Pancreas (tissue), 10 donors: ENCODE measurements at regions not wholly inside any gene's neighbourhood (a gene's known extent, or its start where the extent isn't known, plus 50 kb on each side); places are given as distances from the start of the nearest gene placed in this dataset.

Experiments
- ATAC-seq, 4 donors: fragments of 200-7000 bp; cut with Tn5 transposase; one replicate each; pipeline versions ENCODE4 v1.8.0 to v1.9.1; 2020; ENCODE audit warnings: mild to moderate bottlenecking in 4 of 4, moderate library complexity in 4 of 4
- DNase-seq, 6 donors: peaks; one replicate each; pipeline ENCODE4 v3.0.0-alpha.2; 2020
- FAIRE-seq: peaks from 2 replicates; lab custom pipeline; 2012; peaks lifted over from hg19 to GRCh38; lab: Jason Lieb, UNC
- H3K27ac ChIP-seq, 4 donors: fragments of 200-600 bp; sonication (generic); 1 replicate in 3 of 4; 2 replicates in 1 of 4; pipeline versions ENCODE4 v1.5.0 to v1.8.0; 2020
- H3K27me3 ChIP-seq, 4 donors: fragments of 200-600 bp; one replicate each; pipeline ENCODE4 v1.8.0; 2021
- H3K36me3 ChIP-seq, 3 donors: fragments of 200-600 bp; sonication (generic) in 1 of 3; one replicate each; pipeline versions ENCODE4 v1.5.0 to v1.8.0; 2020 to 2021
- H3K4me1 ChIP-seq, 3 donors: fragments of 200-600 bp; one replicate each; pipeline ENCODE4 v1.8.0; 2021
- H3K4me3 ChIP-seq, 4 donors: fragments of 200-600 bp; sonication (generic) in 2 of 4; one replicate each; pipeline versions ENCODE4 v1.5.0 to v1.8.0; 2020 to 2021
- H3K9me3 ChIP-seq, 4 donors: fragments of 200-600 bp; one replicate each; pipeline ENCODE4 v1.8.0; 2021
- CTCF ChIP-seq, 4 donors: fragments of 200-600 bp; sonication (generic) in 3 of 4; IDR thresholded peaks; one replicate each; pipeline versions ENCODE4 v1.5.0 to v1.8.0; 2021; ENCODE audit warnings: antibody characterized with exemption in 4 of 4
- WGBS, 2 donors: extraction: QIAGEN DNeasy Blood & Tissue Kit; methylation state at CpG; one replicate each; pipeline ENCODE4 v1.1.7; 2013; 5-methylcytosine and 5-hydroxymethylcytosine counted together
- intact Hi-C, 3 donors: fragments of 100-400 bp; cut with DNase I; formaldehyde crosslinking; loops; one replicate each; pipeline versions ENCODE4 v1.11.1 to v1.14.2; 2022
- donor health status: healthy with polysubstance abuse.
- donor health status: DM: no; HTN: no; CAD: no; lungs with moderate emphysema.
- donor health status: DM: no; HTN: no; CAD: no.
- donor health status: control.
- donor health status: control.
- donor health status: Bipolar disorder and iron deficiency.
- donor health status: DM: yes; HTN: yes; CAD: no.
- donor health status: DM: no; HTN: no; CAD: no.
- donor health status: DM: no; HTN: no; CAD: no.
- donor health status: DM: yes; HTN: yes; CAD: no.

- TF ChIP-seq CTCF (IDR thresholded peaks at IDR 0.05) = no peak
- no peaks in the 10 kb centered on the region for H3K27me3 ChIP-seq
- intact Hi-C loops = no loop called here
- FAIRE-seq (no peak), DNase-seq (no peak), ATAC-seq (no peak)
- H3K9me3 ChIP-seq = no peaks in the 10 kb centered on the region
- H3K27ac ChIP-seq = no peak overlapping the region
- no peaks in the 10 kb centered on the region for H3K36me3 ChIP-seq
- H3K4me3 ChIP-seq = no peak overlapping the region
- 52 to 63% methylated on average over 3 of the region's 3 CpGs for WGBS, 2 donors
- no peaks in the 10 kb centered on the region for H3K4me1 ChIP-seq
Observed at GRCh38 chr2:222108497-222108896, 190.3 kb downstream of the PAX3 start.

- no peaks in the 10 kb centered on the region for H3K9me3 ChIP-seq
- H3K4me3 ChIP-seq = no peak overlapping the region
- no peaks in the 10 kb centered on the region for H3K36me3 ChIP-seq
- intact Hi-C loops = no loop called here
- ATAC-seq (no peak), FAIRE-seq (no peak), DNase-seq (no peak)
- TF ChIP-seq CTCF (IDR thresholded peaks at IDR 0.05) = no peak
- no peak overlapping the region for H3K27ac ChIP-seq
- 69 to 78% methylated on average over 1 of the region's 1 CpG for WGBS, 2 donors
- no peaks in the 10 kb centered on the region for H3K4me1 ChIP-seq
- H3K27me3 ChIP-seq = no peaks in the 10 kb centered on the region
Observed at GRCh38 chr2:222105046-222105445, 193.8 kb downstream of the PAX3 start.

GRCh38 chr2:222102575-222103349 lies 196.0 kb downstream of the PAX3 start:
- H3K27me3 ChIP-seq = no peaks in the 10 kb centered on the region
- FAIRE-seq (no peak), DNase-seq (no peak), ATAC-seq (no peak)
- 10 to 13% methylated on average over 4 of the region's 4 CpGs for WGBS, 2 donors
- no peak for TF ChIP-seq CTCF (IDR thresholded peaks at IDR 0.05)
- H3K9me3 ChIP-seq = no peaks in the 10 kb centered on the region
- H3K27ac ChIP-seq = no peak overlapping the region
- H3K36me3 ChIP-seq = no peaks in the 10 kb centered on the region
- H3K4me3 ChIP-seq = no peak overlapping the region
- intact Hi-C loops = no loop called here
- no peaks in the 10 kb centered on the region for H3K4me1 ChIP-seq

- intact Hi-C loops = no loop called here
- FAIRE-seq = no peak
- no peak for ATAC-seq
- Histone ChIP-seq H3K9me3 (no peaks in the 10 kb centered on the region), H3K36me3 (no peaks in the 10 kb centered on the region), H3K4me3 (no peak overlapping the region), H3K4me1 (no peaks in the 10 kb centered on the region), H3K27me3 (no peaks in the 10 kb centered on the region), H3K27ac (no peak overlapping the region)
- DNase-seq = no peak
- TF ChIP-seq CTCF (IDR thresholded peaks at IDR 0.05) = no peak
- 58 to 65% methylated on average over 5 of the region's 5 CpGs for WGBS, 2 donors
Observed at GRCh38 chr2:222100704-222101699, 197.8 kb downstream of the PAX3 start.
